A673 (cell line): ENCODE measurements at regions not wholly inside any gene's neighbourhood (a gene's known extent, or its start where the extent isn't known, plus 50 kb on each side); places are given as distances from the start of the nearest gene placed in this dataset.

Experiments used
- BruUV-seq: library from RNA; stranded (reverse); fragments of 400-500 nt; replicated peaks from 2 replicates; lab custom pipeline; 2021; lab: Mats Ljungman, UMichigan
- CTCF ChIA-PET: fragments of 300-600 bp; sonication (Branson Sonifier 250); formaldehyde crosslinking; loops from one replicate; lab custom pipeline; 2022; ENCODE audit warnings: antibody characterized with exemption; lab: Charles Lee
- POLR2A ChIA-PET: fragments of 300-600 bp; sonication (Branson Sonifier 250); formaldehyde crosslinking; loops from one replicate; lab custom pipeline; 2022; ENCODE audit warnings: antibody characterized with exemption; ENCODE audit not compliant: low non-redundant PET; lab: Charles Lee
- DNase-seq: peaks from one replicate; pipeline ENCODE4 v3.0.0-alpha.2; 2015; ENCODE audit warnings: low spot score
- H3K27ac ChIP-seq: fragments of 200-600 bp; sonication (generic); 2 replicates; pipeline ENCODE4 v1.5.1; 2016; ENCODE audit warnings: mixed run types, low read depth, mild to moderate bottlenecking, mixed read lengths, antibody characterized with exemption, low read length; ENCODE audit not compliant: poor library complexity, severe bottlenecking
- H3K27me3 ChIP-seq: fragments of 200-600 bp; sonication (generic); replicated peaks from 2 replicates; pipeline ENCODE4 v1.6.1; 2017; ENCODE audit warnings: mixed run types, low read depth, mild to moderate bottlenecking, mixed read lengths, antibody characterized with exemption, low read length; ENCODE audit not compliant: insufficient read depth, poor library complexity
- H3K36me3 ChIP-seq: fragments of 200-600 bp; sonication (generic); 2 replicates; pipeline ENCODE4 v1.6.1; 2016; ENCODE audit warnings: mixed run types, mild to moderate bottlenecking, mixed read lengths, antibody characterized with exemption, low read length; ENCODE audit not compliant: insufficient read depth, poor library complexity, severe bottlenecking
- H3K4me1 ChIP-seq: fragments of 200-600 bp; sonication (generic); 2 replicates; pipeline ENCODE4 v1.6.1; 2017; ENCODE audit warnings: mixed run types, mild to moderate bottlenecking, mixed read lengths, antibody characterized with exemption, low read length; ENCODE audit not compliant: insufficient read depth, poor library complexity, severe bottlenecking
- H3K4me3 ChIP-seq: fragments of 200-600 bp; sonication (generic); 2 replicates; pipeline ENCODE4 v1.5.1; 2016; ENCODE audit warnings: low read depth, mixed run types, mild to moderate bottlenecking, mixed read lengths, low read length; ENCODE audit not compliant: poor library complexity, severe bottlenecking
- H3K9me3 ChIP-seq: fragments of 200-600 bp; sonication (generic); 2 replicates; pipeline ENCODE4 v1.6.1; 2016; ENCODE audit warnings: mixed run types, low read depth, mild to moderate bottlenecking, mixed read lengths, antibody characterized with exemption, low read length; ENCODE audit not compliant: poor library complexity, severe bottlenecking
- EZH2 ChIP-seq: fragments of 200-600 bp; sonication (generic); IDR thresholded peaks from 2 replicates; pipeline ENCODE4 v1.6.1; 2017; ENCODE audit warnings: borderline replicate concordance, low read depth, mild to moderate bottlenecking, mixed read lengths, antibody characterized with exemption, low read length; ENCODE audit not compliant: poor library complexity, severe bottlenecking
- intact Hi-C: fragments of 100-400 bp; cut with micrococcal nuclease; formaldehyde crosslinking; loops from one replicate; pipeline ENCODE4 v1.10.0; 2022; ENCODE audit not compliant: unreplicated experiment
- TF ChIP-seq, protein P1 (sequence below): fragments of 300-800, 200-600 bp; sonication (generic); conservative IDR thresholded peaks from 2 replicates; pipeline ENCODE4 v1.5.1; 2017; ENCODE audit warnings: low read depth, mild to moderate bottlenecking, antibody characterized with exemption, low read length, moderate library complexity, mixed read lengths

GRCh38 chr1:182174513-182174855 is 113.0 kb upstream of the ZNF648 start:
- no peak overlapping the region for H3K27ac ChIP-seq
- BruUV-seq = no TSS peak
- no peaks in the 10 kb centered on the region for H3K9me3 ChIP-seq
- POLR2A ChIA-PET = no interaction called here
- no peak overlapping the region for H3K4me3 ChIP-seq
- no peak for DNase-seq
- no peaks in the 10 kb centered on the region for H3K36me3 ChIP-seq
- TF ChIP-seq, protein P1, sequence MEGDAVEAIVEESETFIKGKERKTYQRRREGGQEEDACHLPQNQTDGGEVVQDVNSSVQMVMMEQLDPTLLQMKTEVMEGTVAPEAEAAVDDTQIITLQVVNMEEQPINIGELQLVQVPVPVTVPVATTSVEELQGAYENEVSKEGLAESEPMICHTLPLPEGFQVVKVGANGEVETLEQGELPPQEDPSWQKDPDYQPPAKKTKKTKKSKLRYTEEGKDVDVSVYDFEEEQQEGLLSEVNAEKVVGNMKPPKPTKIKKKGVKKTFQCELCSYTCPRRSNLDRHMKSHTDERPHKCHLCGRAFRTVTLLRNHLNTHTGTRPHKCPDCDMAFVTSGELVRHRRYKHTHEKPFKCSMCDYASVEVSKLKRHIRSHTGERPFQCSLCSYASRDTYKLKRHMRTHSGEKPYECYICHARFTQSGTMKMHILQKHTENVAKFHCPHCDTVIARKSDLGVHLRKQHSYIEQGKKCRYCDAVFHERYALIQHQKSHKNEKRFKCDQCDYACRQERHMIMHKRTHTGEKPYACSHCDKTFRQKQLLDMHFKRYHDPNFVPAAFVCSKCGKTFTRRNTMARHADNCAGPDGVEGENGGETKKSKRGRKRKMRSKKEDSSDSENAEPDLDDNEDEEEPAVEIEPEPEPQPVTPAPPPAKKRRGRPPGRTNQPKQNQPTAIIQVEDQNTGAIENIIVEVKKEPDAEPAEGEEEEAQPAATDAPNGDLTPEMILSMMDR = no peak
- TF ChIP-seq EZH2 = no peak
- no peaks in the 10 kb centered on the region for H3K27me3 ChIP-seq
- CTCF ChIA-PET = no interaction called here
- H3K4me1 ChIP-seq = no peaks in the 10 kb centered on the region
- intact Hi-C loops = no loop called here

DNA sequence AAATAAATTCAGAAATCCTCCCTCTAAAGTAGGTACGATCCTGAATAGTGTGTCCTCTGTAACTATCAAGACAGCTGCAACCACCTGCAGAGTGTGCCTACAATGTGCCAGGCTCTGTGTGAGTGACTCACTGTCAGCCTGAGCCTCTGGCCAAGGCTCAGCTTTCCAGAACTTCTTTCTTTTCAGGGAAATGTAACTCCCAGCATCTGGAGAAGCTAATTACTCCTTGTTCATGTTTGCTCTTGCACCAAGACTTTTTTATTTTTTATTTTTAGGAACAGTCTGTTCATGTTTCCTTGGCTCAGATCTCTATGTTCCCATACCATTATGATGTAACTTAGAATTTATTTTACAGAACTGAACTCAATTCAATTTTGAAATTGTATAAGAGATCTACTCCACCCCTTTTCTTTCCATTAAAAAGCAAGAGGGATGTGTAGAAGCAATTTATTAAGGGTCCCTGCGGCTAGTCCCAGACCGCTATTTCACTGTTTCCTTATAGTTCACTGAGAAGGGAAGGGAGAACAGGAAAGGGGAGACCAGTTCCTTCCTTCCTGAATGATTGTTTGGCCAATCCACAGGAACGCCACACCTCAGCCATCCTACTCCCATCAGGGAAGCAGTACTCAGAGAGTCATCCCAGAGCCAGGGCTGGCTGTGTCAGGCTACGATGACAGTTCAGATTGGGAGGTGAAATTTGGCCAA is 112.4 kb upstream of the ZNF648 start:
- CTCF ChIA-PET = no interaction called here
- TF ChIP-seq, protein P1 = no peak
- TF ChIP-seq EZH2 = no peak
- no peak for DNase-seq
- Histone ChIP-seq H3K9me3 (no peaks in the 10 kb centered on the region), H3K27ac (no peak overlapping the region), H3K4me1 (no peaks in the 10 kb centered on the region), H3K27me3 (no peaks in the 10 kb centered on the region), H3K4me3 (no peak overlapping the region), H3K36me3 (no peaks in the 10 kb centered on the region)
- POLR2A ChIA-PET = no interaction called here
- intact Hi-C loops = no loop called here
- no TSS peak for BruUV-seq

GRCh38 chr1:182172699-182173098 is 111.2 kb upstream of the ZNF648 start:
- BruUV-seq = no TSS peak
- no peak overlapping the region for H3K27ac ChIP-seq
- H3K36me3 ChIP-seq = no peaks in the 10 kb centered on the region
- POLR2A ChIA-PET = no interaction called here
- no peaks in the 10 kb centered on the region for H3K27me3 ChIP-seq
- CTCF ChIA-PET = no interaction called here
- intact Hi-C loops = no loop called here
- TF ChIP-seq EZH2 = no peak
- TF ChIP-seq, protein P1 = no peak
- H3K4me1 ChIP-seq = no peaks in the 10 kb centered on the region
- no peak overlapping the region for H3K4me3 ChIP-seq
- DNase-seq = no peak
- no peaks in the 10 kb centered on the region for H3K9me3 ChIP-seq
